WTC11 (cell line): ENCODE measurements at regions not wholly inside any gene's neighbourhood (a gene's known extent, or its start where the extent isn't known, plus 50 kb on each side); places are given as distances from the start of the nearest gene placed in this dataset.
"Not testable (repeated sequence)": the region's sequence is repeated elsewhere in the genome, so short reads cannot be mapped to it uniquely, and the experiment has no call there.

Experiments used
- ETV6 ChIP-seq: sonication (generic); formaldehyde crosslinking; IDR thresholded peaks from 2 replicates; pipeline ENCODE4 v1.8.1; 2022; ENCODE audit warnings: mild to moderate bottlenecking, missing genetic modification reagents
- SOX15 ChIP-seq: fragments of 250-450 bp; sonication (Bioruptor Pico); IDR thresholded peaks from 2 replicates; pipeline ENCODE4 v1.9.0; 2021; ENCODE audit warnings: mild to moderate bottlenecking
- ZNF263 ChIP-seq: sonication (generic); formaldehyde crosslinking; IDR thresholded peaks from 2 replicates; pipeline ENCODE4 v1.8.1; 2022; ENCODE audit warnings: low read depth, mild to moderate bottlenecking, moderate library complexity, missing genetic modification reagents
- TF ChIP-seq, protein P1 (sequence below): fragments of 200-600 bp; IDR thresholded peaks from 2 replicates; pipeline ENCODE4 v1.8.0; 2022; ENCODE audit warnings: antibody characterized with exemption
- TF ChIP-seq, protein P2 (sequence below): sonication (generic); formaldehyde crosslinking; IDR thresholded peaks from 2 replicates; pipeline ENCODE4 v1.8.1; 2022; ENCODE audit warnings: low read depth, missing genetic modification reagents, borderline replicate concordance

DNA sequence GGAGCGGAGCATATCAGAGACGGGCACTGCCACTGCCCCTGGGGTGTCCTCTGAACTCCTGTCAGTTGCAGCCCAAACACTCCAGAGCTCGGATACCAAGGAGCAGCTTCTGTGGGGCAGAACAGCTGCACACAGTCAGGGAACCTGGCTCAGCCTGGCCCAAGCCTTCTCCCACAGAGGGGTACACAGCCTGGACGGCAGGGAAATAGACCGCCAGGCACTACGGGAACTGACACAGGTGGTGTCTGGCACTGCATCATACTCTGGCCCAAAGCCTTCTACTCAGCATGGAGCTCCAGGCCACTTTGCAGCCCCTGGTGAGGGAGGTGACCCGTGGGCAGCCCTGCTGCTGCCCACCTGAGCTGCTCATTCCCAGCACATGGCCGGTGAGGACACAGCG lies 204.5 kb downstream of the CEP170 start:
- not testable (repeated sequence) for TF ChIP-seq ZNF263, ETV6, SOX15 (CRISPR knock-in tag)
- TF ChIP-seq, protein P1, sequence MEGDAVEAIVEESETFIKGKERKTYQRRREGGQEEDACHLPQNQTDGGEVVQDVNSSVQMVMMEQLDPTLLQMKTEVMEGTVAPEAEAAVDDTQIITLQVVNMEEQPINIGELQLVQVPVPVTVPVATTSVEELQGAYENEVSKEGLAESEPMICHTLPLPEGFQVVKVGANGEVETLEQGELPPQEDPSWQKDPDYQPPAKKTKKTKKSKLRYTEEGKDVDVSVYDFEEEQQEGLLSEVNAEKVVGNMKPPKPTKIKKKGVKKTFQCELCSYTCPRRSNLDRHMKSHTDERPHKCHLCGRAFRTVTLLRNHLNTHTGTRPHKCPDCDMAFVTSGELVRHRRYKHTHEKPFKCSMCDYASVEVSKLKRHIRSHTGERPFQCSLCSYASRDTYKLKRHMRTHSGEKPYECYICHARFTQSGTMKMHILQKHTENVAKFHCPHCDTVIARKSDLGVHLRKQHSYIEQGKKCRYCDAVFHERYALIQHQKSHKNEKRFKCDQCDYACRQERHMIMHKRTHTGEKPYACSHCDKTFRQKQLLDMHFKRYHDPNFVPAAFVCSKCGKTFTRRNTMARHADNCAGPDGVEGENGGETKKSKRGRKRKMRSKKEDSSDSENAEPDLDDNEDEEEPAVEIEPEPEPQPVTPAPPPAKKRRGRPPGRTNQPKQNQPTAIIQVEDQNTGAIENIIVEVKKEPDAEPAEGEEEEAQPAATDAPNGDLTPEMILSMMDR = not testable (repeated sequence)
- TF ChIP-seq, protein P2, sequence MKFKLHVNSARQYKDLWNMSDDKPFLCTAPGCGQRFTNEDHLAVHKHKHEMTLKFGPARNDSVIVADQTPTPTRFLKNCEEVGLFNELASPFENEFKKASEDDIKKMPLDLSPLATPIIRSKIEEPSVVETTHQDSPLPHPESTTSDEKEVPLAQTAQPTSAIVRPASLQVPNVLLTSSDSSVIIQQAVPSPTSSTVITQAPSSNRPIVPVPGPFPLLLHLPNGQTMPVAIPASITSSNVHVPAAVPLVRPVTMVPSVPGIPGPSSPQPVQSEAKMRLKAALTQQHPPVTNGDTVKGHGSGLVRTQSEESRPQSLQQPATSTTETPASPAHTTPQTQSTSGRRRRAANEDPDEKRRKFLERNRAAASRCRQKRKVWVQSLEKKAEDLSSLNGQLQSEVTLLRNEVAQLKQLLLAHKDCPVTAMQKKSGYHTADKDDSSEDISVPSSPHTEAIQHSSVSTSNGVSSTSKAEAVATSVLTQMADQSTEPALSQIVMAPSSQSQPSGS (CRISPR knock-in tag) = not testable (repeated sequence)
